ENCODE measurements at regions not wholly inside any gene's neighbourhood (a gene's known extent, or its start where the extent isn't known, plus 50 kb on each side); places are given as distances from the start of the nearest gene placed in this dataset.

- TF ChIP-seq CTCF (IDR thresholded peaks at IDR 0.05) (no peak), POLR2A (IDR thresholded peaks at IDR 0.05) (no peak)
- no peak for DNase-seq
- H3K9me3 ChIP-seq: no peaks in the 10 kb centered on the region
- H3K4me1 ChIP-seq: no peaks in the 10 kb centered on the region
- no peaks in the 10 kb centered on the region for H3K36me3 ChIP-seq
- H3K4me3 ChIP-seq: no peak overlapping the region
- no peak overlapping the region for H3K27ac ChIP-seq
- intact Hi-C loops (cut with DNase I; ENCODE audit: low total_unique reads): no loop called here
- no peaks in the 10 kb centered on the region for H3K27me3 ChIP-seq
These were observed 512.1 kb downstream of the CDH26 start for GRCh38 chr20:60470366-60470765.

- DNase-seq: no peak
- H3K4me1 ChIP-seq: no peaks in the 10 kb centered on the region
- no peak overlapping the region for H3K27ac ChIP-seq
- no peaks in the 10 kb centered on the region for H3K9me3 ChIP-seq
- no peak overlapping the region for H3K4me3 ChIP-seq
- TF ChIP-seq CTCF (IDR thresholded peaks at IDR 0.05) (no peak), POLR2A (IDR thresholded peaks at IDR 0.05) (no peak)
- H3K36me3 ChIP-seq: no peaks in the 10 kb centered on the region
- H3K27me3 ChIP-seq: no peaks in the 10 kb centered on the region
- intact Hi-C loops (cut with DNase I; ENCODE audit: low total_unique reads): no loop called here
These were observed 515.0 kb downstream of the CDH26 start for GRCh38 chr20:60473211-60473610.

- no peaks in the 10 kb centered on the region for H3K9me3 ChIP-seq
- DNase-seq: no peak
- H3K4me3 ChIP-seq: no peak overlapping the region
- no peak overlapping the region for H3K27ac ChIP-seq
- TF ChIP-seq CTCF (IDR thresholded peaks at IDR 0.05): no peak
- no peak for TF ChIP-seq POLR2A (IDR thresholded peaks at IDR 0.05)
- no peaks in the 10 kb centered on the region for H3K27me3 ChIP-seq
- no peaks in the 10 kb centered on the region for H3K4me1 ChIP-seq
- H3K36me3 ChIP-seq: no peaks in the 10 kb centered on the region
- intact Hi-C loops (cut with DNase I; ENCODE audit: low total_unique reads): no loop called here
These were observed 516.2 kb downstream of the CDH26 start for GRCh38 chr20:60474385-60474910.

GRCh38 chr20:60476045-60476444, 517.8 kb downstream of the CDH26 start:
- TF ChIP-seq CTCF (IDR thresholded peaks at IDR 0.05): no peak
- TF ChIP-seq POLR2A (IDR thresholded peaks at IDR 0.05): no peak
- Histone ChIP-seq H3K27me3 (no peaks in the 10 kb centered on the region), H3K36me3 (no peaks in the 10 kb centered on the region), H3K27ac (no peak overlapping the region), H3K9me3 (no peaks in the 10 kb centered on the region), H3K4me3 (no peak overlapping the region), H3K4me1 (no peaks in the 10 kb centered on the region)
- intact Hi-C loops (cut with DNase I; ENCODE audit: low total_unique reads): no loop called here
- DNase-seq: no peak

- no peak overlapping the region for H3K4me3 ChIP-seq
- H3K36me3 ChIP-seq: no peaks in the 10 kb centered on the region
- no peaks in the 10 kb centered on the region for H3K9me3 ChIP-seq
- DNase-seq: no peak
- TF ChIP-seq CTCF (IDR thresholded peaks at IDR 0.05) (no peak), POLR2A (IDR thresholded peaks at IDR 0.05) (no peak)
- intact Hi-C loops (cut with DNase I; ENCODE audit: low total_unique reads): no loop called here
- H3K4me1 ChIP-seq: no peaks in the 10 kb centered on the region
- H3K27me3 ChIP-seq: no peaks in the 10 kb centered on the region
- no peak overlapping the region for H3K27ac ChIP-seq
These were observed 519.7 kb downstream of the CDH26 start for GRCh38 chr20:60477958-60478357.

Measured in uterus (tissue), 3 donors.